HEK293 (cell line): ENCODE measurements at regions not wholly inside any gene's neighbourhood (a gene's known extent, or its start where the extent isn't known, plus 50 kb on each side); places are given as distances from the start of the nearest gene placed in this dataset.

ENCODE experiments used
- CTCF ChIP-seq: fragments of 450-650 bp; formaldehyde crosslinking; IDR thresholded peaks from 2 replicates; pipeline ENCODE4 v1.5.1; 2016; ENCODE audit warnings: missing biosample characterization, missing genetic modification characterization
- ZNF140 ChIP-seq: fragments of 450-650 bp; formaldehyde crosslinking; IDR thresholded peaks from 2 replicates; pipeline ENCODE4 v1.5.1; 2016; ENCODE audit warnings: missing biosample characterization, missing genetic modification characterization
- ZNF423 ChIP-seq: fragments of 450-650 bp; formaldehyde crosslinking; IDR thresholded peaks from 2 replicates; pipeline ENCODE4 v1.5.1; 2016; ENCODE audit warnings: missing biosample characterization, missing genetic modification characterization
- ZNF501 ChIP-seq: fragments of 450-650 bp; formaldehyde crosslinking; IDR thresholded peaks from 2 replicates; pipeline ENCODE4 v1.5.1; 2016; ENCODE audit warnings: missing biosample characterization, missing genetic modification characterization
- ZNF555 ChIP-seq: fragments of 450-650 bp; formaldehyde crosslinking; conservative IDR thresholded peaks from 2 replicates; pipeline ENCODE4 v1.5.1; 2017; ENCODE audit warnings: missing biosample characterization, mild to moderate bottlenecking, missing genetic modification characterization, inconsistent platforms

GRCh38 chr3:135915206-135915605, 50.3 kb upstream of the PPP2R3A start:
- no peak for TF ChIP-seq ZNF423 (tag by site-specific recombination)
- no peak for TF ChIP-seq CTCF
- TF ChIP-seq ZNF555 (tag by site-specific recombination): no peak
- no peak for TF ChIP-seq ZNF501 (tag by site-specific recombination)
- TF ChIP-seq ZNF140 (tag by site-specific recombination): no peak
